WTC11 (cell line): ENCODE measurements at regions not wholly inside any gene's neighbourhood (a gene's known extent, or its start where the extent isn't known, plus 50 kb on each side); places are given as distances from the start of the nearest gene placed in this dataset.

Source experiments
- ATAC-seq: fragments of 200-7000 bp; cut with Tn5 transposase; 2 replicates; pipeline ENCODE4 v1.10.0; 2021; ENCODE audit warnings: mild to moderate bottlenecking, moderate library complexity
- CTCF ChIA-PET: fragments of 300-600 bp; sonication (Branson Sonifier 250); formaldehyde crosslinking; loops from one replicate; lab custom pipeline; 2021; ENCODE audit warnings: antibody characterized with exemption; lab: Charles Lee
- POLR2A ChIA-PET: fragments of 350-600 bp; sonication (Branson Sonifier 250); formaldehyde crosslinking; loops from one replicate; lab custom pipeline; 2021; ENCODE audit warnings: antibody characterized with exemption; lab: Charles Lee
- DNase-seq: peaks from one replicate; pipeline ENCODE4 v3.0.0; 2021; ENCODE audit warnings: low spot score
- H3K27ac Mint-ChIP-seq: 2 replicates; pipeline ENCODE4 v1.8.0; 2021; ENCODE audit warnings: mixed read lengths
- H3K27me3 Mint-ChIP-seq: 2 replicates; pipeline ENCODE4 v1.8.0; 2021; ENCODE audit warnings: low read depth, mild to moderate bottlenecking, moderate library complexity, mixed read lengths
- H3K36me3 Mint-ChIP-seq: 2 replicates; pipeline ENCODE4 v1.8.0; 2021; ENCODE audit warnings: mixed read lengths
- H3K4me1 Mint-ChIP-seq: 2 replicates; pipeline ENCODE4 v1.8.0; 2022; ENCODE audit warnings: mixed read lengths
- H3K4me3 Mint-ChIP-seq: 2 replicates; pipeline ENCODE4 v1.8.0; 2021; ENCODE audit warnings: mild to moderate bottlenecking, moderate library complexity, mixed read lengths
- H3K9me3 Mint-ChIP-seq: 2 replicates; pipeline ENCODE4 v1.8.0; 2021; ENCODE audit warnings: mixed read lengths
- ATF1 ChIP-seq: sonication (generic); formaldehyde crosslinking; IDR thresholded peaks from 2 replicates; pipeline ENCODE4 v1.8.1; 2023; ENCODE audit warnings: mild to moderate bottlenecking, moderate library complexity, missing genetic modification reagents
- E2F1 ChIP-seq: sonication (generic); formaldehyde crosslinking; IDR thresholded peaks from 2 replicates; pipeline ENCODE4 v1.8.0; 2022; ENCODE audit warnings: mild to moderate bottlenecking, missing genetic modification reagents
- ELF4 ChIP-seq: sonication (generic); formaldehyde crosslinking; IDR thresholded peaks from 2 replicates; pipeline ENCODE4 v1.8.1; 2022; ENCODE audit warnings: low read depth, mild to moderate bottlenecking, moderate library complexity, missing genetic modification reagents
- EMX1 ChIP-seq: fragments of 250-450 bp; sonication (Bioruptor Pico); IDR thresholded peaks from 2 replicates; pipeline ENCODE4 v1.8.0; 2021; ENCODE audit warnings: mild to moderate bottlenecking
- GABPB1 ChIP-seq: sonication (generic); formaldehyde crosslinking; IDR thresholded peaks from 2 replicates; pipeline ENCODE4 v1.8.1; 2023; ENCODE audit warnings: mild to moderate bottlenecking, missing genetic modification reagents
- JUN ChIP-seq: sonication (generic); formaldehyde crosslinking; IDR thresholded peaks from 2 replicates; pipeline ENCODE4 v1.8.0; 2023; ENCODE audit warnings: mild to moderate bottlenecking, missing genetic modification reagents
- KAT7 ChIP-seq: sonication (generic); formaldehyde crosslinking; IDR thresholded peaks from 2 replicates; pipeline ENCODE4 v1.8.1; 2023; ENCODE audit warnings: missing genetic modification reagents, mild to moderate bottlenecking, borderline replicate concordance
- NR2C2 ChIP-seq: sonication (generic); formaldehyde crosslinking; IDR thresholded peaks from 2 replicates; pipeline ENCODE4 v1.8.0; 2022; ENCODE audit warnings: mild to moderate bottlenecking, missing genetic modification reagents
- PREB ChIP-seq: sonication (generic); formaldehyde crosslinking; IDR thresholded peaks from 2 replicates; pipeline ENCODE4 v1.8.1; 2022; ENCODE audit warnings: mild to moderate bottlenecking, missing genetic modification reagents, moderate library complexity, borderline replicate concordance
- PRRX2 ChIP-seq: fragments of 250-450 bp; sonication (Bioruptor Pico); IDR thresholded peaks from 2 replicates; pipeline ENCODE4 v1.8.0; 2021; ENCODE audit warnings: mild to moderate bottlenecking
- RELA ChIP-seq: sonication (generic); formaldehyde crosslinking; IDR thresholded peaks from 2 replicates; pipeline ENCODE4 v1.8.1; 2022; ENCODE audit warnings: missing genetic modification reagents, mild to moderate bottlenecking, borderline replicate concordance
- RORB ChIP-seq: fragments of 250-450 bp; sonication (Bioruptor Pico); IDR thresholded peaks from 2 replicates; pipeline ENCODE4 v1.9.0; 2021; ENCODE audit warnings: mild to moderate bottlenecking
- SMAD4 ChIP-seq: sonication (generic); formaldehyde crosslinking; IDR thresholded peaks from 2 replicates; pipeline ENCODE4 v1.8.0; 2022; ENCODE audit warnings: mild to moderate bottlenecking, missing genetic modification reagents
- TCF7 ChIP-seq: sonication (generic); formaldehyde crosslinking; IDR thresholded peaks from 2 replicates; pipeline ENCODE4 v1.8.0; 2022; ENCODE audit warnings: mild to moderate bottlenecking, low read depth, missing genetic modification reagents, moderate library complexity
- TEAD1 ChIP-seq: sonication (generic); formaldehyde crosslinking; IDR thresholded peaks from 2 replicates; pipeline ENCODE4 v1.8.0; 2022; ENCODE audit warnings: mild to moderate bottlenecking, missing genetic modification reagents
- ZNF138 ChIP-seq: sonication (generic); formaldehyde crosslinking; conservative IDR thresholded peaks from 2 replicates; pipeline ENCODE4 v1.8.1; 2022; ENCODE audit warnings: mild to moderate bottlenecking, moderate library complexity, missing genetic modification reagents
- ZNF263 ChIP-seq: sonication (generic); formaldehyde crosslinking; IDR thresholded peaks from 2 replicates; pipeline ENCODE4 v1.8.1; 2022; ENCODE audit warnings: low read depth, mild to moderate bottlenecking, moderate library complexity, missing genetic modification reagents
- ZNF396 ChIP-seq: fragments of 250-450 bp; sonication (Bioruptor Pico); IDR thresholded peaks from 2 replicates; pipeline ENCODE4 v1.8.0; 2021; ENCODE audit warnings: mild to moderate bottlenecking, moderate library complexity, borderline replicate concordance
- ZNF423 ChIP-seq: fragments of 250-450 bp; sonication (Bioruptor Pico); IDR thresholded peaks from 2 replicates; pipeline ENCODE4 v2.1.2; 2022; ENCODE audit warnings: mild to moderate bottlenecking, moderate library complexity
- TF ChIP-seq, protein P1 (sequence below): fragments of 250-450 bp; sonication (Bioruptor Pico); IDR thresholded peaks from 2 replicates; pipeline ENCODE4 v1.8.0; 2021; ENCODE audit warnings: mild to moderate bottlenecking
- TF ChIP-seq, protein P2 (sequence below): sonication (generic); formaldehyde crosslinking; IDR thresholded peaks from 2 replicates; pipeline ENCODE4 v1.8.1; 2023; ENCODE audit warnings: mild to moderate bottlenecking, missing genetic modification reagents
- TF ChIP-seq, protein P3 (sequence below): sonication (generic); formaldehyde crosslinking; IDR thresholded peaks from 2 replicates; pipeline ENCODE4 v1.8.0; 2023; ENCODE audit warnings: missing genetic modification reagents, mild to moderate bottlenecking, borderline replicate concordance
- TF ChIP-seq, protein P4 (sequence below): sonication (generic); formaldehyde crosslinking; IDR thresholded peaks from 2 replicates; pipeline ENCODE4 v1.8.1; 2022; ENCODE audit warnings: missing genetic modification reagents, borderline replicate concordance

- Mint-ChIP-seq H3K4me3 (no peak overlapping the region), H3K27me3 (no peaks in the 10 kb centered on the region), H3K36me3 (peaks cover 2% of the 10 kb centered on the region; the same call in 1 of the 2 replicates), H3K4me1 (no peaks in the 10 kb centered on the region), H3K27ac (no peak overlapping the region), H3K9me3 (peaks cover 6% of the 10 kb centered on the region)
- DNase-seq (no peak), ATAC-seq (no peak)
- ChIA-PET POLR2A (no interaction called here), CTCF (no interaction called here)
- TF ChIP-seq, protein P1, sequence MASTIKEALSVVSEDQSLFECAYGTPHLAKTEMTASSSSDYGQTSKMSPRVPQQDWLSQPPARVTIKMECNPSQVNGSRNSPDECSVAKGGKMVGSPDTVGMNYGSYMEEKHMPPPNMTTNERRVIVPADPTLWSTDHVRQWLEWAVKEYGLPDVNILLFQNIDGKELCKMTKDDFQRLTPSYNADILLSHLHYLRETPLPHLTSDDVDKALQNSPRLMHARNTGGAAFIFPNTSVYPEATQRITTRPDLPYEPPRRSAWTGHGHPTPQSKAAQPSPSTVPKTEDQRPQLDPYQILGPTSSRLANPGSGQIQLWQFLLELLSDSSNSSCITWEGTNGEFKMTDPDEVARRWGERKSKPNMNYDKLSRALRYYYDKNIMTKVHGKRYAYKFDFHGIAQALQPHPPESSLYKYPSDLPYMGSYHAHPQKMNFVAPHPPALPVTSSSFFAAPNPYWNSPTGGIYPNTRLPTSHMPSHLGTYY (CRISPR knock-in tag), result no peak
- TF ChIP-seq PRRX2, result no peak
- no peak for TF ChIP-seq PREB (CRISPR knock-in tag)
- no peak for TF ChIP-seq ZNF396 (CRISPR knock-in tag)
- no peak for TF ChIP-seq SMAD4 (CRISPR knock-in tag)
- TF ChIP-seq ZNF263, result no peak
- TF ChIP-seq, protein P2, sequence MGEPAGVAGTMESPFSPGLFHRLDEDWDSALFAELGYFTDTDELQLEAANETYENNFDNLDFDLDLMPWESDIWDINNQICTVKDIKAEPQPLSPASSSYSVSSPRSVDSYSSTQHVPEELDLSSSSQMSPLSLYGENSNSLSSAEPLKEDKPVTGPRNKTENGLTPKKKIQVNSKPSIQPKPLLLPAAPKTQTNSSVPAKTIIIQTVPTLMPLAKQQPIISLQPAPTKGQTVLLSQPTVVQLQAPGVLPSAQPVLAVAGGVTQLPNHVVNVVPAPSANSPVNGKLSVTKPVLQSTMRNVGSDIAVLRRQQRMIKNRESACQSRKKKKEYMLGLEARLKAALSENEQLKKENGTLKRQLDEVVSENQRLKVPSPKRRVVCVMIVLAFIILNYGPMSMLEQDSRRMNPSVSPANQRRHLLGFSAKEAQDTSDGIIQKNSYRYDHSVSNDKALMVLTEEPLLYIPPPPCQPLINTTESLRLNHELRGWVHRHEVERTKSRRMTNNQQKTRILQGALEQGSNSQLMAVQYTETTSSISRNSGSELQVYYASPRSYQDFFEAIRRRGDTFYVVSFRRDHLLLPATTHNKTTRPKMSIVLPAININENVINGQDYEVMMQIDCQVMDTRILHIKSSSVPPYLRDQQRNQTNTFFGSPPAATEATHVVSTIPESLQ (CRISPR knock-in tag), result no peak
- no peak for TF ChIP-seq EMX1
- TF ChIP-seq JUN, result no peak
- TF ChIP-seq, all 79 proteins: peak for 0
These were observed 427.1 kb downstream of the EIPR1 start for GRCh38 chr2:2950403-2950952.

DNA sequence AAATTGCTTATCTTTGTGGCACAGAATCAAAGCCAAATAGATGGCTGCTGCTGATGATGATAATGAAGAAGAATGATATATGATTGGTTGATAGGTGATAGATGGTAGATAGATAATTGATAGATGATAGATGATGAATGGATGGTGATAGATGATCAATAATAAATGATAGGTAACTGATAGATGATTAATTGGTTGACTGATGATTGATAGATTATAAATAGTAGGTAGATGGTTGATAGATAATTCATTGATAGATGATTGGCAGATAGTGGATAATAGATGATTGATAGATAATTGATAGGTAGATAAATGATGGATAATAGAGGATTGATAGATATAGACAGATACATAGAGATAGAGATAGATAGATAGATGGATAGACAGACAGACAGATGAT is 430.2 kb downstream of the EIPR1 start:
- Mint-ChIP-seq H3K9me3 (peaks cover 24% of the 10 kb centered on the region), H3K36me3 (peaks cover 10% of the 10 kb centered on the region; the same call in 1 of the 2 replicates), H3K27ac (no peak overlapping the region), H3K4me1 (no peaks in the 10 kb centered on the region), H3K27me3 (no peaks in the 10 kb centered on the region), H3K4me3 (no peak overlapping the region)
- TF ChIP-seq NR2C2 (CRISPR knock-in tag) (no peak), ZNF423 (CRISPR knock-in tag) (no peak), RELA (CRISPR knock-in tag) (no peak), RORB (CRISPR knock-in tag) (no peak), KAT7 (CRISPR knock-in tag) (no peak), ATF1 (CRISPR knock-in tag) (no peak), TCF7 (CRISPR knock-in tag) (no peak), GABPB1 (CRISPR knock-in tag) (no peak), ELF4 (CRISPR knock-in tag) (no peak), TEAD1 (no peak)
- ATAC-seq (no peak), DNase-seq (no peak)
- CTCF ChIA-PET, result no interaction called here
- POLR2A ChIA-PET, result no interaction called here

- H3K27ac Mint-ChIP-seq, result no peak overlapping the region
- peaks cover 10% of the 10 kb centered on the region for H3K4me1 Mint-ChIP-seq
- ChIA-PET CTCF (interaction anchor here (1.2 kb wide), 1 partner anchor 49 kb away, joined by 3 read pairs; no protein-coding TSS in a partner anchor), POLR2A (no interaction called here)
- H3K4me3 Mint-ChIP-seq, result no peak overlapping the region
- H3K27me3 Mint-ChIP-seq, result peaks cover 4% of the 10 kb centered on the region; the same call in 1 of the 2 replicates
- H3K36me3 Mint-ChIP-seq, result peaks cover 10% of the 10 kb centered on the region; the same call in 1 of the 2 replicates
- ATAC-seq, result no peak
- DNase-seq, result no peak
- peaks cover 24% of the 10 kb centered on the region for H3K9me3 Mint-ChIP-seq
- TF ChIP-seq RORB (CRISPR knock-in tag), result no peak
- TF ChIP-seq ZNF138, result no peak
- TF ChIP-seq, protein P3, sequence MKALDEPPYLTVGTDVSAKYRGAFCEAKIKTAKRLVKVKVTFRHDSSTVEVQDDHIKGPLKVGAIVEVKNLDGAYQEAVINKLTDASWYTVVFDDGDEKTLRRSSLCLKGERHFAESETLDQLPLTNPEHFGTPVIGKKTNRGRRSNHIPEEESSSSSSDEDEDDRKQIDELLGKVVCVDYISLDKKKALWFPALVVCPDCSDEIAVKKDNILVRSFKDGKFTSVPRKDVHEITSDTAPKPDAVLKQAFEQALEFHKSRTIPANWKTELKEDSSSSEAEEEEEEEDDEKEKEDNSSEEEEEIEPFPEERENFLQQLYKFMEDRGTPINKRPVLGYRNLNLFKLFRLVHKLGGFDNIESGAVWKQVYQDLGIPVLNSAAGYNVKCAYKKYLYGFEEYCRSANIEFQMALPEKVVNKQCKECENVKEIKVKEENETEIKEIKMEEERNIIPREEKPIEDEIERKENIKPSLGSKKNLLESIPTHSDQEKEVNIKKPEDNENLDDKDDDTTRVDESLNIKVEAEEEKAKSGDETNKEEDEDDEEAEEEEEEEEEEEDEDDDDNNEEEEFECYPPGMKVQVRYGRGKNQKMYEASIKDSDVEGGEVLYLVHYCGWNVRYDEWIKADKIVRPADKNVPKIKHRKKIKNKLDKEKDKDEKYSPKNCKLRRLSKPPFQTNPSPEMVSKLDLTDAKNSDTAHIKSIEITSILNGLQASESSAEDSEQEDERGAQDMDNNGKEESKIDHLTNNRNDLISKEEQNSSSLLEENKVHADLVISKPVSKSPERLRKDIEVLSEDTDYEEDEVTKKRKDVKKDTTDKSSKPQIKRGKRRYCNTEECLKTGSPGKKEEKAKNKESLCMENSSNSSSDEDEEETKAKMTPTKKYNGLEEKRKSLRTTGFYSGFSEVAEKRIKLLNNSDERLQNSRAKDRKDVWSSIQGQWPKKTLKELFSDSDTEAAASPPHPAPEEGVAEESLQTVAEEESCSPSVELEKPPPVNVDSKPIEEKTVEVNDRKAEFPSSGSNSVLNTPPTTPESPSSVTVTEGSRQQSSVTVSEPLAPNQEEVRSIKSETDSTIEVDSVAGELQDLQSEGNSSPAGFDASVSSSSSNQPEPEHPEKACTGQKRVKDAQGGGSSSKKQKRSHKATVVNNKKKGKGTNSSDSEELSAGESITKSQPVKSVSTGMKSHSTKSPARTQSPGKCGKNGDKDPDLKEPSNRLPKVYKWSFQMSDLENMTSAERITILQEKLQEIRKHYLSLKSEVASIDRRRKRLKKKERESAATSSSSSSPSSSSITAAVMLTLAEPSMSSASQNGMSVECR (CRISPR knock-in tag), result no peak
- TF ChIP-seq E2F1 (CRISPR knock-in tag), result no peak
- TF ChIP-seq, protein P4, sequence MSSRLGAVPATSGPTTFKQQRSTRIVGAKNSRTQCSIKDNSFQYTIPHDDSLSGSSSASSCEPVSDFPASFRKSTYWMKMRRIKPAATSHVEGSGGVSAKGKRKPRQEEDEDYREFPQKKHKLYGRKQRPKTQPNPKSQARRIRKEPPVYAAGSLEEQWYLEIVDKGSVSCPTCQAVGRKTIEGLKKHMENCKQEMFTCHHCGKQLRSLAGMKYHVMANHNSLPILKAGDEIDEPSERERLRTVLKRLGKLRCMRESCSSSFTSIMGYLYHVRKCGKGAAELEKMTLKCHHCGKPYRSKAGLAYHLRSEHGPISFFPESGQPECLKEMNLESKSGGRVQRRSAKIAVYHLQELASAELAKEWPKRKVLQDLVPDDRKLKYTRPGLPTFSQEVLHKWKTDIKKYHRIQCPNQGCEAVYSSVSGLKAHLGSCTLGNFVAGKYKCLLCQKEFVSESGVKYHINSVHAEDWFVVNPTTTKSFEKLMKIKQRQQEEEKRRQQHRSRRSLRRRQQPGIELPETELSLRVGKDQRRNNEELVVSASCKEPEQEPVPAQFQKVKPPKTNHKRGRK, result no peak
These were observed 434.7 kb downstream of the EIPR1 start for GRCh38 chr2:2942906-2943305.
